Amniotic epithelial cell (primary cell): ENCODE measurements at regions not wholly inside any gene's neighbourhood (a gene's known extent, or its start where the extent isn't known, plus 50 kb on each side); places are given as distances from the start of the nearest gene placed in this dataset.
"Not testable (repeated sequence)": the region's sequence is repeated elsewhere in the genome, so short reads cannot be mapped to it uniquely, and the experiment has no call there.

Experiments used
- DNase-seq: peaks from one replicate; pipeline ENCODE4 v3.0.0-alpha.2; 2010; ENCODE audit warnings: low read depth

DNA sequence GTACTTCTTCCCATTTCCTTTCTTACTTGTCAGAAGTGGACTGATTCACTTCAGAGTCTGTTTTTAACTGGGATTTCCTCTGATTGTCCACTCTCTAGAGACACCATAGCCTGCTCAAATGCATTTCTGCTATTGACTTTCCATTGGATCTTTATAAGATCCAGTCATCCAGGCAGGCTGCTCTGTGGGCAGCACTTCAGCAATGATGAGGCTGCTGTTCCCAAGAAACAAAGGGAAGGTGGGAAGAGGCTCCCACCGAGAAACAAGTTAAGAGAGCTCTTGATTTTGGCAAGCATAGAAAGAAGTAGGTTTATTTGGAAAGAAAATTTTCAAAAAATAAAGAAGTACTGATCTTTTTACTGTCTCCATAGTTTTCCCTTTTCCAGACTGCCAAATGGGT lies 125.8 kb upstream of the STARD13 start:
- no peak for DNase-seq

DNA sequence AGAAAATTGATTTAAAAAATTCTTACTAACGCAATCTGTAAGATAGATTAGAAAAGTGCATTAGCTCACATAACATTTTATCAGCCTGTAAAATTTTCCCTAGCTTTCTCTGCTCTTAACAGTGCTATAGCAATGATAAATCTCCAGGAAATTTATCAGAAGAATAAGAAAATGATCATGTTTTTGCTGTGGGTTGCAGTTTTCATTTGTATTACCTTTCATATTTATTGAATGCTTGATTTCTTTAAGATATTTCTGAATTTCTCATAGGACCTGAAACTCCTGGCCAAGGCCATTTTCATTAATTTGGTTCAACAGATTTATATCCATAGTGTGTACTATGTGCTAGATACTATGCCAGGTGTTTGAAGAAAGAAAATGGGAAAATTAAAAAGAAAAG lies 130.3 kb upstream of the STARD13 start:
- DNase-seq: no peak

DNA sequence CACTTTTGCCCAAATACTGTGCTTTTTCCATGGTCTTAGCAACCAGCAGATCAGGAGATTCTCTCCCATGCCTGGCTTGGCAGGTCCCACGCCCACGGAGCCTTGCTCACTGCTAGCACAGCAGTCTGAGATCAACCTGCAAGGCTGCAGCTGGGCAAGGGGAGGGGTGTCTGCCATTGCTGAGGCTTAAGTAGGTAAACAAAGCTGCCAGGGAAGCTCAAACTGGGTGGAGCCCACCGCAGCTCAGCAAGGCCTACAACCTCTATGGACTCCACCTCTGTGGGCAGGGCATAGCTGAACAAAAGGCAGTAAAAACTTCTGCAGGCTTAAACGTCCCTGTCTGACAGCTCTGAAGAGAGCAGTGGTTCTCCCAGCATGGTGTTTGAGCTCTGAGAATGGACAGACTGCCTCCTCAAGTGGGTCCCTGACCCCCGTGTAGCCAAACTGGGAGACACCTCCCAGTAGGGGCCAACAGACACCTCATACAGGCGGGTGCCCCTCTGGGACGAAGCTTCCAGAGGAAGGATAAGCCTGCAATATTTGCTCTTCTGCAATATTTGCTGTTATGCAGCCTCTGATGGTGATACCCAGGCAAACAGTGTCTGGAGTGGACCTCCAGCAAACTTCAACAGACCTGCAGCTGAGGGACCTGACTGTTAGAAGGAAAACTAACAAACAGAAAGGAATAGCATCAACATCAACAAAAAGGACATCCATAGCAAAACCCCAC lies 132.8 kb upstream of the STARD13 start:
- DNase-seq: not testable (repeated sequence)

DNA sequence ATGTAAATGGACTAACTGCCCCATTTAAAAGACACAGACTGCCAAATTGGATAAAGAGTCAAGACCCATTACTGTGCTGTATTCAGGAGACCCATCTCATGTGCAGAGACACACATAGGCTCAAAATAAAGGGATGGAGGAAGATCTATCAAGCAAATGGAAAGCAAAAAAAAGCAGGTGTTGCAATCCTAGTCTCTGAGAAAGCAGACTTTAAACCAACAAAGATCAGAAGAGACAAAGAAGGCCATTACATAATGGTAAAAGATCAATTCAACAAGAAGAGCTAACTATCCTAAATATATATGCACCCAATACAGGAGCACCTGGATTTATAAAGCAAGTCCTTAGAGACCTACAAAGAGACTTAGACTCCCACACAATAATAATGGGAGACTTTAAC lies 134.6 kb upstream of the STARD13 start:
- not testable (repeated sequence) for DNase-seq

DNA sequence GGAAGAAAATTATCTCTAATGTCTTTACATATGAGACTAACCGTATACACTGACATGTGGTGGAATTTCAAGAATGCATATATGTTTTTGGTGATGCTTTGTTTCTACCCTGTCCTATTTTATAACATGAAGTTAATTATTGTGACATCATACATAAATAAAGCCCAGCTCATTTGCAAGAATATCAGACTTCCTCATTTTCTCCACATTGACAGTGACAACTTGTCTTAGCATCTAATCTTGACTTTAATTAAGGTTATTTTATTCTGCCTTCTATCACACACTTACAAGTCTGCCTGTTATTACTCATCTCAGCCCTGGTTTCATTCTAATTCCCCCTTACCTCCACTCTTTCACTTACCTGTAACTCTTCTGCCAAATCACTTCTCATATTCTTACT lies 140.6 kb upstream of the STARD13 start:
- no peak for DNase-seq

DNA sequence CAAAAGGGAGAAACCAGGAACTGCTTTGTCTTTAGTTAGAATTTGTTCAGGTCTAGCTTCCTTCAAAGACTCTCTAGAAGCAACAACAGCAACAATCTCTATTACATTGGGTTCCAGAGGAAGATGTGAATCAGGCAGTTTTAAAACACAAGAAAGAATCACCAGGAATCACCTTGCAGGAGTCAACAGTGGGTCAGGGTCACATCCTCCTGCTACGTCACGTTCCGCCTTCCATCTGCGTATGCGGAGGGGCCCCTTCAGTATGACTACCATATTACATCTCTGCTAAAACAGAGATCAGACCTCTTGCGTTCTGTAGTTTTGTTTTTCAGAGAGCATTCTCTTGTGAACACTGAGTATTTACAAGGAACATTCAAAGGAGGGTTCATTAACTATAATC lies 147.8 kb upstream of the STARD13 start:
- DNase-seq: no peak

DNA sequence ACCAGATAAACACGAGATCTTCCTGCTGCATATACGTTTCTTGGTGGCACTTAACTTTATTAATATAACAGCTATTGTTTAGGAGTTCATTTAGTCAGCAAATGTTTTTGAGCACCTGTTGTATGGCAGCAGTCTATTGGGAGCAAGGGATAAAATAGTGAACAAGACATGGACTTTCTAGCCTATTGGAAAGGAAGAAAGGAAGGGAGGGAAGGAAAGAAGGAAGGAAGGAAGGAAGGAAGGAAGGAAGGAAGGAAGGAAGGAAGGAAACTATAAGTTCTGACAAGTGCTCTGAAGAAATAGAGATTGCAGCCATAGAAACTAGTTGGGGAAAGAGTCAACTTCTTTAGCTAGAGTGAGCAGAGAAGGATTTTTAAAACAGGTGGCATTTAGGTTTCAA lies 149.1 kb upstream of the STARD13 start:
- DNase-seq: no peak

DNA sequence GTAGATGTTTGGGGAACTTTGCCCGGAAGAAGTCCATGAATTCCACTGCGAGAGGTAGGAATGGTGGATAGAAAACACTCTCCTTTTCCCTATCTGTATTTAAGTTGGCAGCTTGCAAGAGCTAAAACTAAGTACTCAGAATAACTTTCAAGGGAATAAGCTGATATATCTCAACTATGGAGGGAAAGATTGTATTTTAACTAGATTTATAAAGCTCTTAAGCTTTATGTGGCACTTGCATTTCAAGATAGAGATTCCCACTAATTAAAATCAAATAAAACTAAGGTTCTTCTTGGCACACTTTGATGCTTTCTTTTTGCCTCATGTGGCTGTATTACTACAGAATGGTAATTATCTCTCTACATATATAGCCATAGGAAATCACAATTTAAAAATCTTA lies 149.7 kb upstream of the STARD13 start:
- no peak for DNase-seq

DNA sequence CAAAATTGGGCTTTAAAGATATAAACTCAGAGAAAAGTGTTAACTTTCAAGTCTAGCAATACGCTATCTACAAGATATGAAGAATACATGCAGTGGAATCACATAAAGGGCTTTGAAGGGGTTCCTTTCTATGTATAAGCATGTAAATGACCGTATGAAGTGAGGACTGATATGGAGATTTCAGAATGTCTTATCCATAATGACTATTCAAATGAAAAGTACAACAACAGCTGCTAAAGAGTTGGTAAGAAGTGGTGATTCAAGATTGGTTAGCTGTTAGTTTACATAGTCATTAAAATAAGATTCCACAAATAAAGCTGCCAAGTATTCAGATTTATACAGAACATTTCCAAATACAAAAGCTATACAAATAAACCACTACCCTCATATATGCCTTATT lies 153.4 kb upstream of the STARD13 start:
- no peak for DNase-seq

DNA sequence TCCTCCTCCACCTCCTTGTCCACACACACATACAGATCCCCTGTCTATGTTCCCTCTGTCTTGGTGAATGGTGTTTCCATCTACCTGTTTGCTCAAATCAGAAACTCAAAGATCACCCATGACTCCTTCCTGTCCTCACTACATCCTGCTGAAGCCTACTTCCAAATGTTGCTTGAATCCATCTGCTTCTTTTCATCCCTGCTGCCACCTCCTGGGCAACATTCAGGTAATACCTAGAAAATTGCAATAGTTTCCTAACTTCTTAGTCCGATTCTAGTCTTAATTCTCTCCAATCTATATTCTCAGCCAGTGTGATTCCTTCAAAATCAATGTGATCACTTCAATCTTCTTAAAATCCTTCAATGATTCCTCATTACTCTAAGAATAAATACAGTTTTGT lies 155.5 kb upstream of the STARD13 start:
- DNase-seq: peak; percentile 51

DNA sequence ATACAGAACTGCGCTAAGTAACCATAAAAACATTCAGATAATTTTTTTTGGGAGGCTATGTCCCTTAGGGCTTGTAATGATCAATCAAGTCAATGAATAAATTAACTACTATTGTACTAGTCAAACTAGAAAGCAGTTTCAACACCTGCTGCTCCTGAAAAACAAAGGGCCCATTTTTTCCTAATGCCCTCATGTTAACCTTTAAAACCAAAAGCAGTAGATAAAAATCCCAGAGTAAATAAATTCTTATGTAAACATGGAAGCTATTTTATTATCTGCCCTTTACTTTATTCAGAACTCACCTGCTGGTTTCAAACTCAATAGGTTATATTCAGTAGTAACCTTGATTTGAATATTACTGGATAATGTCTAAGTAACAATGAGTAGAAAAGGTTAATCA lies 159.5 kb upstream of the STARD13 start:
- DNase-seq: no peak

DNA sequence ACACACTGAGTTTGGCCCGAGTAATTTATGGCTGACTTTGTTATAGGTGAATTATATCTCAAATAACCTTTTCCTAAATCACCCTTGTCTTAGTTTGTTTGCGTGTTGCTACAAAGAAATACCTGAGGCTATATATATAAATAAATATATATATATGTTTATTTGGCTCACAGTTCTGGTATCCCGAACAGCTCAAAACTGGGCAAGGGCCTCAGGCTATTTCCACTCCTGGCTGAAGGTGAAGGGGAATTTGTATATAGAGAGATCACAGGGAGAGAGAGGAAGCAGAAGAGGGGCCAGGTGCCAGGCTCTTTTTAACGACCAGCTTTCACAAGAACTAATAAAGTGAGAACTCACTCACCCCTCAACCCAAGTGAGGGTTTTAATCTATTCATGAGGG lies 159.9 kb upstream of the STARD13 start:
- DNase-seq: no peak

DNA sequence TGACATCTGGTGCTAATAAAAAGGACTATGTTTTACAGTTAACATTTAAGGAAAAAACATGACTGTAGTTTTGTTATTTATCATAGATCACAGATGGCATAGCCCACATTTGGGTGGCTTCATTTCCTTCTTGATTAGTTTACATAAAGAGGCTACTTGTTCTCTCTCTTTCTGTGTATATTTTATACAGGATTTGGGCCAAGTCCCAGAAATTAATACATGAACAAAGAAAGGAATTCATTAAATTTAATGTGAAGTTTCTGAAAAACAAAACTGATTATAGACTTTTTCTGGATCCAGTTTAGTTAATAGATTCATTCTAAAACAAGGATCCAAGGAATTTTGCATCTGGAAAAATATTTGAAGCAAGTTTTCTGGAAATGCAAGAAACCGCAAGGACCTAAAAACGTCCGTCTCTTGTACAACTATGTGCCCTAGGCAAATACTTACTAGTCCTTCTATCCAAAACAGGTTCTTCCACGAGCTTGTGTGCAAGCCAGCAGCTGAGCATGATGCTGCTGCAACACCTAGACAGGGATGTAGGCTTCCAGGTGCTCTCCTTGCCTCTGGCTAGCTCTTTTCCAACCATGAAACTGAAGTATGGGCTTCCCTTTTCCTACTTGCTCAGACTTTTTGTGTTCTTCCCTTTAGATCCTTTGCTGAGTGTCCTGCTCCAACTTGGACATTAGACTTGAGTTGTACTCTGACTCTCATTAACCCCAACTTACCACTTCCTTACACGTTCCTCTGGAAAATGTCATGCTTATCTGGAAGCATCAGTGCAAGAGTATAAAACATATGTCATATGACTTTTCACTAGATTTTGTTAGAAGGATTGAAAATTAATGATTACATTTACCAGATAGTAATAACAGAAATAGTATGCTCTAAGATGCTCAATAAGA lies 161.5 kb upstream of the STARD13 start:
- no peak for DNase-seq

DNA sequence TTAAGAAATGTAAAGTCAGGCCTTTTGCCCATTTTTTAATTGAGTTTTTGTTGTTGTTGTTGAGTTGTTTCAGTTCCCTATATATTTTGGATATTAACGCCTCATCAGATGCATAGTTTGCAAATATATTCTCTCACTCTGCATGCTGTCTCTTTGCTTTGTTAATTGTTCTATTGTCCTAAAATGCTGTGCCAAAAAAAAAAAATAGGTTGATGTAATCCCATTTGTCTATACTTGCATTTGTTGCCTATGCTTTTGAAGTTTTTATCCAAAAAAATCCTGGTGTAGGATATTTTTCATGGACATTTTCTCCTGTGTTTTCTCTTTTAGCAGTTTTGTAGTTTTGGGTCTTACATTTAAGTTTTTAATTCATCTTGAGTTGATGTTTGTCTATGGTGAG lies 163.3 kb upstream of the STARD13 start:
- no peak for DNase-seq

DNA sequence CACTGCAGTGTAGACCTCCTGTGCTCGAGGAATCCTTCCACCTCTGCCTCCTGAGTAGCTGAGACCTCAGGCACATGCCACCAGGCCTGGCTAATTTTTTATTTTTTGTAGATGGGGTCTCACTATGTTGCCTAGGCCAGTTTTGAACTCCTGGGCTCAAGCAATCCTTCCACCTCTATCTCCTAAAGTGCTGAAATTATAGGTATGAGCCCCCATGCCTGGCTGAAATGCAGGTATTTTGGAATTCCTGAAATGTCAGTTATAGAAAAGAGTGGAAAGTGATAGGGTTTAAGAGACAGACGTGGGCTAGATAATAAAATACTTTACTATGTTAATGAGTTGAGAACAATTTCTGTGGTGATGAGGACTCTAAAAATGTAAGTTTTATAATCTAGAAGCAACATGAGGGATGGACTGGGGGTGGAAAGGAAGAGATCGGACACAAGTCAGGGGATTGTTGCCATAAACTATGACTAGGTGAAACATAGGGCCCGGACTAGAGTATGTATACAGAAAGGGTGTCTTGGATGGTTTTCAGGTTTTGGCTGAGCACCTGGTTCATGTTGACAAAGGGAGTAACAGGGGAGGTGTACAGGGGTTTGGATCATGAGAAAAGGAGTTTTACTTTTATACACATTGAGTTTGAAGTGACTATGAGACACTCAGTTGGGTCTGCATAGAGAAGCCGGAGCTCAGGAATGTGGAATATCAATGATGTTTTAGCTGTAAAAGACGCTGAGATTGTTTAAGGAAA lies 165.6 kb upstream of the STARD13 start:
- no peak for DNase-seq

DNA sequence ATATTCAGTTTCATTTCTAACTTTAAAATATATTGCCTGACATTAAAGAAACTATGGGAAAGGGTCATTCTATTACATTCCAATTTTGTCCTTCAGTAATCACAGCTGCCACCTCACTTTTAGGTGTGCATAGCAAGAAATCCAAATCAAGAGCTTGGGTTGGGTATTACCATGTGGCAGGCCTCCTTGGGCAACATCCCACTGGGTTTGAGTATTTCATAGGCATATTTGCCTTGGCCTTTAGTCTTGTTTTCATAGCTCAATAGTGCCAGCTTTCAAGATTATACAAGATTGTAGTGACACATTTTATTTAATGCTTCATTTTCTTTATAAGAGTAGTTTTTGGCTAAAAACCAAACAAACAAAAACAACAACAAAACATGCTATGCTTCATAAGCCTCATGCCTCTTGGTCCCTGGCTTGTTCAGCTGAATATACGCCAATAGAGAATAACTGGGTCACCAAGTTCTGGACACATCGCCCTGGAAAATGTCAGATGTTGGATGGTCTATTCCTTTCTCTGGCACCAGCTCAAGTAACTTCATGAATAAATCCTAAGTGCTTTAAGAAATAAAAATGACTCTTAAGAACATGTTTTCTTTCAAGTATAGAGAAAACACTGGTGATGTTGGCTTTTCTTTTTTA lies 167.4 kb upstream of the STARD13 start:
- no peak for DNase-seq

DNA sequence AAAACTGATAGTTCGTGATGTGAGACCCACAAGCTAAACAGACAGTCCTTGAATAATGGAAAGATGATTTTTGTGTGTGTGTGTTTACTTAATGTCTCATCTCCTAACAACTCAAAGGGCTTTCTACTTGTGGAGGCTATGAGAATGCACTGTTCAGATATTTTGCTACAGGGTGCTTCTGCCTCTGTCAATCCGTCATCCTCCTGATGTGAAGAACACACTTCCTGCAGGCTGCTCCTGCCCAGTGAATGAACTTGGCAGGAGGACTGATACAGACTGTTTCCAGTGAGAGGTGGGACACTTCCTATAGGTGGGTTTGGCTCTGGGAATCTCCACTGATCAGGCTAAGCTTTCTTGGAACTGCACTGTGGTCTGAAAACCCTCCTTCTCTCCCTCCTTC lies 168.4 kb upstream of the STARD13 start:
- DNase-seq: no peak

DNA sequence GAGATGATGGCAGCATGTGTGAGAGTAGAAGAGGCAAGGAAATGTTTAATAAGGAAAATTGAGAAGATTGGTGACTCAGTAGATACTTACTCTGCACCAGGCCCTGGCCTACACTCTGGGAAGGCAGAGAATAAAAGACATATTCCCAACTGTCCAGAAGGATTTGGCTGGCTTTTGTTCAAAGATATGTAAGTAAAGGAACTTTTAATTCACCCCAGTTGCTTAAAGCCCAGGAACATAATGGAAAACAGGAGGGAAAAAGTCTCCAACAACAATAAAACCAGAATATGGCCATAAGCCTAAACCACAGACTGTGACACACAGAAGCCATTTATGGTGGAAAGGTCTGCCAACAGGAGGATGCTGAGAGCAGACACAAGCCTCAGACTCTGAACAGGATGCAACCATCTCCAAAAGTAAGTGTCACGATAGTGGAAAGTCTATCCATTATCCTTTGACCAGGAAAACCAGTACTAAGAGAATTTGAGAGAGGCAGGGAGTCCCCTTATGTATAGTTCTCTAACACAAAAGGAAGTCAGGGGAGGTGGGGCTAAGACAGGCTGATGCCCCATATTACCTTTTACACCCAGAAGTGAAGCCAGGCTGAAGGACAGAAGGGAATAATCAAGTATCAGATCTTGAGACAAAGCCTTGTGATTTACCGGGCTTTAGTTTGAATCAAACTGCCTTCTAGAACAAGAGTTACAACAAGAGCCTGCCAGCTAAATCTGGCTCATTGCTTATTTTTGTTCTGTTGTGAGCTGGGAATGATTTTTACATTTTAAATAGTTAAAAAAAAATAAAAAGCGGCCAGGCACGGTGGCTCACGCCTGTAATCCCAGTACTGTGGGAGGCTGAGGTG lies 169.5 kb upstream of the STARD13 start:
- no peak for DNase-seq

DNA sequence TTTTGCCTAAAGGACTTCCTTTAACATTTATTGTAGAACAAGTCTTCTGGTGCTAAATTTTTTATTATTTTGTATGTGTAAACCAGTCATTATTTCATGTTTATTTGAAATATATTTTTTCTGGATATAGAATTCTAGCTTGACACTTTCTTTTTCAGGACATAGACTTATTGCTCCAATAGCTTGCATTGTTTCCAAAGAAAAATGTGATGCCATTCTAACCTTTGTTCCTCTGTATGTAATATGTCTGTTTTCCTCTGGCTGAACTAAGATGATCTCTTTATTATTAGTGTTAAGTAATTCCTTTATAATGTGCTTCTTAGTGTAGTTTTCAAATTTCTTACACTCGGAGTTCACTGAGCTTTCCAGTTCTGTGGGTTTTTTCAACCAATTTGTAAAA lies 174.1 kb upstream of the STARD13 start:
- DNase-seq: no peak

DNA sequence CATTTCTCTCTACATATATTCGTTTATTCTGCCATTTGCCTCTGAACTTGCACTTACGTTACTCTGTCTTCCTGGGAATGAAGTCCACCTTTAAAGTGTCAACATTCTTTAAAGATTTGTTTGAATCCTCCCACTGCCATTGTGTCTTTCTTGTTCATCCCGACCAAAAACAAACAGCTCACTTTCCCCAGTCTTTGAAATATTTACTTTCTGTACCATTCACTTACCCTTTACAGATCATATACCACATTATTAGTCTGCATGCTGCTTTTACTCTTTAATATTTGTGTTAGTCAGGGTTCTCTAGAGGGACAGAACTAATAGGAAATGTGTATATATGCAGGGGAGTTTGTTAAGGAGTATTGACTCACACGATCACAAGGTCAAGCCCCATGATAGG lies 176.6 kb upstream of the STARD13 start:
- peak; percentile 2 for DNase-seq

DNA sequence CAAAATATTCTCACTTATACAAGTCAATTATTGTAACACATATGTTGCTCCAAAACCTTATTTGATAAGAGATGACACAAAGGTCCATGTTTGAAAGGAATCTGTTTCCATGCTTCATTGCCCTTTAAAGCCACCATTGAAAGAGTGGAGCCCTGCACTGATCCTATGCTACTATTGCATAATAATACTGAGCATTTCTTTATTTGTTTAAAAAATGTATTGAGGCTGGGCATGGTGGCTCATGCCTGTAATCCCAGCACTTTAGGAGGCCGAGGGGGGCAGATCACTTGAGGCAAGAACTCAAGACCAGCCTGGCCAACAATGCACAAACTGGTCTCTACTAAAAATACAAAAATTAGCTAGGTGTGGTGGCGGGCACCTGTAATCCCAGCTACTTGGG lies 178.8 kb upstream of the STARD13 start:
- DNase-seq: no peak
